SK-N-MC (cell line): ENCODE measurements at regions not wholly inside any gene's neighbourhood (a gene's known extent, or its start where the extent isn't known, plus 50 kb on each side); places are given as distances from the start of the nearest gene placed in this dataset.

Experiments
- EZH2 ChIP-seq: fragments of 200-600 bp; sonication (generic); IDR thresholded peaks from one replicate; pipeline ENCODE4 v1.6.1; 2017; ENCODE audit warnings: antibody characterized with exemption
- FOXP2 ChIP-seq: optimal IDR thresholded peaks from 2 replicates; pipeline ENCODE3; 2011; ENCODE audit warnings: mild to moderate bottlenecking, moderate library complexity; ENCODE audit not compliant: insufficient read depth; ENCODE audit errors: extremely low read length, control extremely low read depth
- POLR2AphosphoS5 ChIP-seq: IDR thresholded peaks from 2 replicates; pipeline ENCODE4 v1.6.1; 2012; ENCODE audit warnings: mild to moderate bottlenecking, low read depth, low read length, borderline replicate concordance

DNA sequence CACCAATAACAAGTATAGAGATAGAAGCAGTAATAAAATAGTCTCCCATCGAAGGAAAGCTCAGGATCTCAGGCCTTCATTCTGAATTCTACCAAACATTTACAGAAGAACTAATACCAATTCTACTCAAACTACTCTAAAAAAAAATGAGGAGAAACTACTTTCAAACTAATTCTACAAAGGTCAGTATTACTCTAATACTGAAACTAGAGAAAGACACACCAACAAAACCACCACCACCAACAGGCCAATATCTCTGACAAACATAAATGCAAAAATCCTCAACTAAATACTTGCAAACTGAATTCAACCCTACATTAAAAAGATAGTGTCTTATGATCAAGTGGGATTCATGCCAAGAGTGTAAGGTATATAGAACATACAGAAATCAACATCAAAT lies 1078.4 kb downstream of the KCNT2 start:
- no peak for TF ChIP-seq EZH2
- TF ChIP-seq POLR2AphosphoS5: no peak
- no peak for TF ChIP-seq FOXP2
